Daoy (cell line): ENCODE measurements at regions not wholly inside any gene's neighbourhood (a gene's known extent, or its start where the extent isn't known, plus 50 kb on each side); places are given as distances from the start of the nearest gene placed in this dataset.

ENCODE experiments used
- DNase-seq: peaks from one replicate; pipeline ENCODE4 v3.0.0-alpha.2; 2015; ENCODE audit warnings: low read depth

DNA sequence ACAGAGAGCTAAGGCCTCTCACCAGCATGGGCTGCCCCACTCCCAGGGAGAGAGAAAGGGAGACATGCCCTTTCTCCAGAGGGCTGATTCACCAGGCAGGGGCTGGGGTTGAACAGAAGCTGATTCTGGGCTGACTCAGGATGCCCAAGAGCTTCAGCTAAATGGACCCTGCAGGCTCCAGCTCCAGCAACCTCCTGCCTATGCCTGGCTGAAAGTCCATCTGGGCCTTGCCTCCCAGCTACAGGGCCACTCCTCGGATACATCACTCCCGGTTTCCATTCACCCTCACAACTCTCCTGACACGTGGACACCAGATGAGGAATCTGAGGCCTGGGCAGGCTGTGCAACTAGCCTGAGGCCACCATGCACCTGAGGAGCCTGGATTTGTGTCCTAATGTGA, 215.5 kb downstream of the BUD13 start:
- DNase-seq, result peak; percentile 21

DNA sequence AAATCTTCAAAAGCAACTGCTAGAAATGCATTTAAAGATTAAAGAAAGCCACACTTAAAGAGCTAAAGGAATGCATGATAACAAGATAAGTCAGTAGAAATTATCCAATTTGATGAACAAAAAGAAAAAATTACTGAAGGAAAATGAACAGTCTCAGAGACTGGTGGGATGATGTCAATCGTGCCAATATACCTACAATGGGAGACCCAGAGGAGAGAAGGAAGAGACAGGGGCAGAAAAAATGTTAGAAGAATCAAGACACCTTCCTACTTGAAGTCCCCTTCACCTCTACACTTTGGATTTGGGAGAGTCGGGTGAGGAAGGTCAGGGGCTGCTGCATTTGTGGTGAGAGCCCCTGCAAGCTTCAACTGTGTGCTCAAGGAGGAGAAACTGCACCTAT, 216.3 kb downstream of the BUD13 start:
- DNase-seq, result no peak

DNA sequence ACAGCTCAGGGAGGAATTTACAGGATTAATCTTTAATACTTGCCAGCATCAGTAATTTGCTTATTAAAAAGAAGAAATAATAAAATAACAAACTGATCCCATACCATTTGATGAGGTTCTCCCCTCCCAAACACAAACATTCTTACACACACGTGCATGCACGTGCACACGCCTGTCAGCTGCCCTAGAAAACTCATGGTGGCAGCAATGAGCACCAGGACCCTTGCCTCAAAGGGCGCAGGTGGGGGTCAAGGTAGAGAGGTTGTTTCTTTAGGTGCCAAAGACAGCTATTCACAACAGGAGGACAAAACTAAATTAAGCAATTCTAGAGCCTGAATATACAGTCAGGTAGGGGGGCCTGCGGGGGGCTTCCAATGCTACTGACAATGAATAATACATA, 219.3 kb downstream of the BUD13 start:
- DNase-seq, result no peak

DNA sequence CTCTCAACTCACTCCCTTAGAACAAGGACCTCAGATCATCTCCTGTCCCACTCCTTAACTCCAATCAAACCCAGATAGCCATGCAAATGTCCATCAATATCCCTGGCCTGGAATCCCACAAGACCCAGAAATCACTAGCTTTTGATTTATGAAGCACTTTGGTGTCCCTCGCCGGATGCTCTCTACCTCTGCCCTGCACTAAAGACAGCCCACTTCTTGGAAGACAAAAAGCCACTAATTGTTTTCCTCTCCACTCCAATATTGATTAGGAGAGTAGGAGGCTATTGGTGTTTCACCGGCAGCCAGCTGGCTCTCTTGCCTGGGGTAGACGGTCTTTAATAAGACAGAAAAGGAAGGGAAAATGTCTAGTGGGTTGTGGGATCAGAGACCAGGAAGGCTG, 221.2 kb downstream of the BUD13 start:
- DNase-seq, result no peak

DNA sequence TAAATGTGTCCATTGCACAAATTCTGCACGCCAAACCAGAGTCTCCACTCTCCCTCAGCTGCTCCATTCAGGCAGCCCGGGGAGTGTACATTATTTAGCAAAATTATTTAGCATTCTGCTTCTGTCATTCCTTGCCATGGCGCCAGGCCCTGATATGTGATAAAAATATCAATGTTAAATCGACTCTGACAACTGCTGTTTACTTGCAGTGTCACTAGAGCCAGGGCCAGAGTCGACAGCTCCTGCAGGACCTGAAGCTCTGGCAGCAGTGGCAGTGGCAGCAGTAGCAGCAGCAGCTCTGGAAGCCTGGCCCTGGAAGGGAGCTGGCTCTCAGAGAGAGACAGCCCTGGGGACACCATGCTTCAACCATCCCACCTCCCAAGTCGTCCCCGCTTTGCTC, 224.5 kb downstream of the BUD13 start:
- no peak for DNase-seq

DNA sequence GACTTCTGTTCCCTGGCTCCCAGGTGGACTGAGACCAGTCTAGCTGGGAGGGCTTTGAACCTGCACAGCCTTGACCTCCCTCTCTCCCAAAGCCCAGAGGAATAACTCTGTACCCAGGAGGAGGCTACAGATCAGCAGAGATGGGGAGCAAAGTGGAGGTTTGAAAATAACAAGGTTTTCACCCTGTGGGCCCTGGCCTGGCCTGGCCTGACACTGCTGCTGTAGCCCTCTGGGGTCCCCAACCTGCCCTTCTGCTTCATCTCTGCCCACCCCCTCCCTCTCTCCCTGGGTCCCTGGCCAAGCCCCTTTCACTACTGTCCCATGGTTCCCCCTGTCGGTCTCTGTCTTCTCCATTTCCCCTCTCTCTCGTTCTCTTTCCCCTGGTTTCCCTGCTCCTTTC, 225.2 kb downstream of the BUD13 start:
- no peak for DNase-seq

DNA sequence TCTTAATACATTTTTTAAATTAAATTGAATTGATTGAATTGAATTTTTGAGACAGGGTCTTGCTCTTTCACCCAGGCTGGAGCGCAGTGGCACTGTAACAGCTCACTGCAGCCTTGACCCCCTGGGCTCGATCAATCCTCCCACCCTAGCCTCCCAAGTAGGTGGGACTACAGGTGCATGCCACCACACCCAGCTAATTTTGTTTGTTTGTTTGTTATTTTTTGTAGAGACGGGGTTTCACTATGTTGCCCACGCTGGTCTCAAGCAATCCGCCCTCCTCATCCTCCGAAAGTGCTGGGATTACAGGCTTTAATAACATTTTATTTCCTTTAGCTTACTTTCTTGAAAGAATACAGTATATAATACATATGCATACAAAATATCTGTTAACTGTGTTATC, 226.9 kb downstream of the BUD13 start:
- DNase-seq, result no peak

DNA sequence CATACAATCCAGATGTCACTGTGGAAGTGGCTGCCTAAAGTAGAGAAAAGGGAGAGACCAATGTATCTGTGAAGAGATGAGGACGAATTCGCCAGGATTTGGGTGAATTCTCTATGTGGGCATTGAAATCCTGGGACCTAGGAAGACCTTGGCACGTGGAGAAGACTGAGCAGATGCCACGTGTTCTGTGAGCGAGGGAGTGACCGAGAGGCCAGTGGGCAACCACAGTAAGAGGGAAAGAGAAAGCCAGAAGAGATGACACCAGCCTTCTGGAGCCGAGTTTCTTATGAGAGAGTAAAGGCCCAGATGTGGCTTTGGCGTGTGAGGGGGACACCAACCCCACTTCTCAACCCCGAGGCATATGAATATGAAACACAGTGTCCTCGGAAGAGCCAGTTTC, 228.1 kb downstream of the BUD13 start:
- no peak for DNase-seq

DNA sequence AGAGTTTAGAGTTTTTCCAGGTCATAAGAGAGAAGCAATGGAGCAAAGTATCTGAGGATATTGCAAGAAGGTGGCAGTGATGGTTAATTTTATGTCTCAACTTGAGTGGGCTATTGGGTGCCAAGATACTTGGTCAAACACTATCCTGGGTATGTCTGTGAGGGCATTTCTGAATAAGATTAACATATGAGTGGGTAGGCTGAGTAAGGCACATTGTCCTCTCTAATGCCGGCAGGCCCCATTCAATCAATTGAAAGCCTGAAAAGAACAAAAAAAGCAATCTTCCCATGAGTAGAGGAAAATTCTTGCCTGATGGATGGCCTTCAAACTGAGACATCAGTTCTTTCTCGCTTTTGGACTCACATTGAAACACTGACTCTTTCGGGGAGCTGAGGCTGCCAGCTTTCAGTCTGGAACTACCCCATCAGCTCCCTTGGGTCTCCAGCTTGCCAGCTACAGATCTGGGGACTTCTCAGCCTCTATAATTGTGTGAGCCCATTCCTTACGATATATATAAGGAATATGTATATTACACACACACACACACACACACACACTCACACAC, 228.8 kb downstream of the BUD13 start:
- no peak for DNase-seq

DNA sequence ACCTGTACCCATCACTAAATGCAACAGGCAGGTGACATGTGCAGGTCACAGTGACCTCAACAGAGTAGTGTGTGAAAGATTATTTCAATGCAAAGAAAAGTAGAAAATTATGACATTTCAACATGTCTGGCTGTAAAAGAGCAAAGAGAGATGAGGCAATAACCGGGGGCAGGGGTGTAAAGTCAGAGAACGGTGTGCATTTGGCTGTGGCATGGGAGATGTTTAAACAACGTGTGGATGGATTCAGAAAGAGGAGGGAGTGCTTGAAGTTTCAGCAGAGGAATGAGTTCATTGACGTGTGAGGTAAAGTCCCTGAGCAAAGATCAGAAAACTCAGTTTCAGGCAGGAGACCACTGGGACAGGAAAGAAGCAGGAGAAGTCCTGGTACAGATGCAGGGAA, 229.7 kb downstream of the BUD13 start:
- no peak for DNase-seq

DNA sequence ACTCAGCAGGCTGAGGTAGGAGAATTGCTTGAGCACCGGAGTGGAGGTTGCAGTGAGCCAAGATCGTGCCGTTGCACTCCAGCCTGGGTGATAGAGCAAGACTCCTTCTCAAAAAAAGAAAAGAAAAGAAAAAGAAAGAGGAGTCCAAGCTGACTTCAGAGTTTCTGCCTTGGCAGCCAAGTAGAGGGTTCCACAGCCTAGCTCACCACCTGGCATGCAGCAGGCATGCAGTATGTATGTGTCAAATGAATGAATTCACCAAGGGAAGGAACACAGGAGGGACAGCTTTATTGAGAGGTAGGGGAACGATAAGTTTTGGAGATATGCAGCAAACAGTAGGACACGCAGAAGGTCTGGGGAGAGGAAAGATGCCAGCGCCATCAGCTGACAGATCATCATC, 230.4 kb downstream of the BUD13 start:
- no peak for DNase-seq

DNA sequence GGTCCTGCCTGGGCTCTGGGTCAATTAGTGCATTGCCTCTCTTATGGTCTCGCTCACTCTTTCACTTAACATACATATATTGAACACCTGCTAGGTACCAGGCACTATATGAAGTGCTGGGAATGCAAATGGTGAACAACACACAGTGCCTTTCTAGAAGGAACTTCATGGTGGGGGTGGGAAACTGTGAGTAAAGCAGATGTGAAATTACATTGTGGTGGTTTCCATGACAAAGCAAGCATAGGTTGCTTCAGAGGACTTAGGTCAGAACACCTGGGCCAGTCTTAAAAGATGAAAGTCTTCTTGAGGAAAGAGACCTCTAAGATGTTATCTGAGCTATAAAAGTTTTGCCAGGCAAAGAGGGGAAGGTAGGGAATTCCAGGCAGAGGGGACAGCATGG, 231.3 kb downstream of the BUD13 start:
- no peak for DNase-seq

DNA sequence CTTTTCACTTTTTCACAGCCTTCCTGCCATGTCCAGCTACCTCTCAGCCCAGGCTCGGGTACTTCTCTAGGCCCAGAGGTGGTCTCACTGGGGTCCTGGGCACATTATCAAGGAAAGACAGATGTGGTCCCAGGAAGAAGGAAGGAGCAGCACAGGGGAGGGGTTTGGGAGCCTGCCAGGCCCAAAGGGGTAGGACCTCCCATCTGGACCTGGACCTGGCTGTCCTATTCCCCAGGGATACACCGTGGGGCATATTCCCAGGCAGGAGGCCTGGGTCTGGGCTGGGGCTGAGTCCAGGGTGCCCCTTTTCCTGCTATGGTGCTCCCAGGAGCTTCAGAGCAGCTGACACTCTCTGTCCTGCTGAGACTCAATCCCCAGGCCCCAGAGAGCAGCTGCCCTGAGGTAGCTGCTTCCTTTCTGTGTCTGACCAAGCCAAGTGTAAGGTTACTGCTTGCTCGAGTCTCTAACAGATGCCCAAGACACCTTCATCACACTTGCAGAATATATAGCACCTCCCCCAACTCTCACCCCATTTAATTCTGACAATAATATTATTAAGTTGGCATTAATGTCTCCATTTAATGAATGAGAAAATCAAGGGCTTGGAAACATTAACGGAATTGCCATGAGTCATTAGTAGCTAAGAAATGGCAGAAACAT, 232.0 kb downstream of the BUD13 start:
- no peak for DNase-seq

DNA sequence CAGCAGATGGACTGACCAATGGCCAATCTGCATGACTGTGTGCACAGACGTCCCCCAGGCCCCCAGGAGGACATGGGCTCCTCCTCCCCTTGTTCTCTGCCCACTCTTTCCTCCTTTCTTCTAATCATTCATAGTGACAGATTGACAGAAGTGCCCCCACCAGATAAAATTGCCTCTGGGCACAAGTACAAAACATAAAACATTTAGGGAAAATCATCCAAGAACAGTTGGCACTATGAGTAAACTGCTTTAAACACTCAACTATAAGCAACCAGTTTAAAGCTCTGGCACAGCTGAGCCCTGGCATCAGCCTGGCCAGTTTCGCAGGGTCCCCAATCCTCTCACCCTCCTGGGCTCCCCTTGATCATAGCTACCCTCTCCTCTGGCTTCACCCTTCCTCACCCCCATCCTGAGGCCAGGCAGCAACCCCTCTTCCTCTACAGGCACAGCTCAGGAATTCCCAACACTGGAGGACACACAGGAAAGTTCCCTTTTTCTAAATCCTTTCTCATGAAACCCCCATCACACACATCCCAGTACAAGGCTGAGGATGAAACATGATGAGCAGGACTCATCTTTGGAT, 232.9 kb downstream of the BUD13 start:
- DNase-seq, result no peak

DNA sequence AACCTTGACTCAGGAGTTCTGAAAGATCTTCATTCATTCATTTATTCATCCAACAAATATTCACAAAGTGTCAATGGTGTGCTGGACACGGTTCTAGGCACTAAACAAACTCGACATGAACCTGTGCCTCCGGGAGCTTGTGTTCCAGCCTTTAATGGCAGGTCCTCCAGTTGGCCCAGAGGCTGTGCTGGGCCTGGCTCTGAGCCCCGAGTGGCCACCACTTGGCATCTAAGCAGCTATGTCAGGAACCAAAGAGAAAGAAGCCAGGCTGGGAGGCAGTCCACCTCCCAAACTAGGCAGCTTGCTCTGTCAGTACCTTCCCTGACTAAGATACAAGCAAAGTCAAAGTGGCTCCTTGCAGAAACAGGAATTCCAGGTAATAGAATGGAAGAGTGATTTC, 233.6 kb downstream of the BUD13 start:
- DNase-seq, result no peak

DNA sequence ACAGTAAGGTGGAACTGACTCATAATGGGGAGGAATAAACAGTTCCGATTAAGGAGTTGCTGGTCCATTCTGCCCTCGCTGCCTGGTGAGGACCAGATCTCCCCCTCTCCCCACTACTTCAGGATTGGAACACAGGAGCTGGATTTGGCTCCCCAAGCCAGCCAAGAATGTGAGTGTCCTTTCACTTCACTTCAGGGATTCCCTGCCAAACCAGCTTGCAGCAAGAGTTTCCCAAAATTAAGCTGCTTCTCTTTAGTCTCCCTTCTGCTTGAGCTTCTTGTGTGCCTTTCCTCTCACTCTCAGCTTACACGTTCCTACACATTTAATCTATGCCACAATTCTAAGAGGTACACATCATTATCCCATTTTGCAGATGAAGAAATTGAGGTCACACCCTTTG, 234.1 kb downstream of the BUD13 start:
- DNase-seq, result no peak

DNA sequence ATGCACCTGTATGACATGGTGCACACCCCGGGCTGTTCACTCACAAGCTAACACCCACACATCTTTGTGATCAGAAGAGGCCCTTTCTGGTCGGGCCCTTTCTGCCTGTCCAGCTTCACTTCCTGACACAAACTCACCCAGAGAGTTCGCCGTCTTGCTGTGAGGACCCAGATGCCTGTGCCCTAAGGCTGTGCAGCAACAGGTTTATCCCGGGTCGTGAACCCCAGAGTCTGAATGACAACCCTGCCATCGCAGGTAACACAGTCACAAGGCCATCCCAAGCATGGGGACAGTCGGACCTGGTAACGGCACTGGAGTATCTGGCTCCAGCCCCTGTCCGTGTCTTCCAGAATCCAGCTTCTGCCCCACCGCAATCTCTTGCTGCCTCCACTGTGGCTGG, 235.1 kb downstream of the BUD13 start:
- no peak for DNase-seq

DNA sequence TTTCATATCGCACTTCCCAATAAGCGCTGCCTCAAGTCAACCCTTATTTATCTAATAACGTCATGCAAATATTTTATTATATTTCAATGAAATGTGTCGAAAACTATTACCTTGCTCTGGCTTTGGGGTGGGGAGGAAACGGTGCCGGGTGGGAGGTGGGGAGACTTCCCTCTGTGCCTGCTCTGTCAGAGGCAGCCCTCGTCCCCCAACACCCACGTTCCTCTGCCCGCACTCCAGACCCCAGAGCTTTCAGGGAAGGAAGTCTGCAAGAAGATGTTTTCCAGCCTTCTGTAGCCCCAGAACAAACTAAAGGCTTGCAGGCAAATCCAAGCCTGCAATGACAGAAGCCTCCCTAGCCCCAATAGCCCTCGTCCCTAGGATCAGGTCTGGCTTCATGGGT, 235.7 kb downstream of the BUD13 start:
- DNase-seq, result no peak

DNA sequence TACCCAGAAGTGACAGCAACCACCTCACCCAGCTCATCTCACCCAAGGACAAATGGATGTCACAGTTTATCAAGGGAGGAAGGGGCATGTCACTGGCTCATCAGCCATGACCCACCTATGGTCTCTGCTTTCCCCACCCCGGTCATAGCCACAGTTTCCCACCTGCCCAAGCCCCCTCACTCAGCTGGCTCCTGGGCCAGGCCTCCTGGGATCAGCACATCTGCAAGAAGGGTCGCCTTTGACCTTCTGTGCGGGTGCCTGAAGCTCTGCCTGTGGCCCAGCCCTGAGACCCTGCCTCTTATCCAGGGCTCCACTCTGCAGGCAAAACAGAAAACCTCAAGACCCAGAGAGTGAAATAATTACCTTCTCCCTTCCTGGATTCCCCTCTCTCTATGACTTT, 236.4 kb downstream of the BUD13 start:
- DNase-seq, result no peak

DNA sequence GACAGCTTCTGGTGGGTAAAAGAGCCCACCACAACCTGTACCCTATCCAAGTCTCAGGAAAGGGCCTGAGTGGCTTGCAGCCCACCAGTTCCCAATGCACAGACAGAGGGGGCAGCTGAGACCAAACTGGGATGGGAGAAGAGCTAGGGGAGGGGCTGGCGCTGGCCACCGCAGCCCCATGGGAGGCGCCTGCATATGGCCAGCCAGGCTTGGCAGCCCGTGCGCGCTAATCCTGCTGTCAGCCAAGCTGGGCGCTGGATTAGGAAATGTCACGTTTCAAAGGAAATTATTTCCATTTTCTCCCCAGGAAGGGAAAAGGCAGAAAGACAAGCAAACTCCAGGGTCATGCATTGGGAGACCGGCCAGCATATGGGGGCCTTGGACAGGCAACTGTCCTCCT, 236.8 kb downstream of the BUD13 start:
- DNase-seq, result no peak

DNA sequence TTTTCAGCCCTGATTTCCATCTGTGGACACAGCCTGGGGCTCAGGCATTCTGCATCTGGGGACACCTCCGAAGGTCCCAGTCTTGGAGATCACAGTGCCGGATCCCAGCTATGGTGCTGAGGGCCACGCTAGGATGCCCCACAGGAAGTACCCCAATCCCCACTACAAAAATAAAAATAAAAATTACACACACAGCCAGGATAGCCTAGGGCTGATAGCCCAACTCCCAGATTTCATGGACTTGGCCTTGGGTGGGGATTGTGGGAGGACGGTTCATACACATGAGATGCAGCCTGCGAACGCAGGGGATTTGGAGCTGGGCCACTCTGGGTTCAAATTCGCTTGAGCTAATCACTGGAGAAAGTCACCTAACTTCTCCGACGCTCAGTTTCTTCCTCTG, 237.7 kb downstream of the BUD13 start:
- no peak for DNase-seq

DNA sequence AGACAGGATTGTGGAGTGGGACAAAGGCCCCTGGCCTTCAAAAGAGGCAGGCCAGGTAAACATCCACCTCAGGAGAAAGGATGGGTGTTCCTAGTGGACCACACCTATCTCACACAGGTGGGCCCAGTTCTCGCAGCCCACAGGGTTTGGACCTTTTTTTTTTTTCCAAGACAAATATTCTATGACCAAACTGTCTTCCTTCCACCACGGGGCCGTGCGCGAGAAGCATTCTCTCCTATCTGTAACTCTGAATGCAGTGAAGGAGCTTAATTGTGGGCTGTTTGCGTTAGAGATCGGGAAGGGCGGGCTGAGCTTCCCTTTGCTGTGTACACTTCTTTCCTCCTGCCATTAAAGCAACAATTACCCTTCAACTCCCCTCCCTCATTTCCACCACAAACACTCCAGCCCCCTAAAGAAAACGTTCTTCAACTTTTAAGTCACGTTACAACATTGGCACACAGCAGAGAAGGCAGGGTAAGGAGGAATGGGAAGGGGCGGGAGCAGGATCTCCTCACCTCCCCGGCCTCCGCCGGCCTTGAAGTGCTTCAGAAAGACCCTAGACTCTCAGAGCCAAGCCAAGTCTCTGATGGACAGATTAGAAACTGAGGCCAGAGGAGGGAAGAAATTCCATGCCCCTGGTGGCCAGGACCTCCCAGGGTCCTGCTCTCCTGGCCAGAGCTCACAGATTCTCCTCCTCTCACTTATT, 238.4 kb downstream of the BUD13 start:
- no peak for DNase-seq

DNA sequence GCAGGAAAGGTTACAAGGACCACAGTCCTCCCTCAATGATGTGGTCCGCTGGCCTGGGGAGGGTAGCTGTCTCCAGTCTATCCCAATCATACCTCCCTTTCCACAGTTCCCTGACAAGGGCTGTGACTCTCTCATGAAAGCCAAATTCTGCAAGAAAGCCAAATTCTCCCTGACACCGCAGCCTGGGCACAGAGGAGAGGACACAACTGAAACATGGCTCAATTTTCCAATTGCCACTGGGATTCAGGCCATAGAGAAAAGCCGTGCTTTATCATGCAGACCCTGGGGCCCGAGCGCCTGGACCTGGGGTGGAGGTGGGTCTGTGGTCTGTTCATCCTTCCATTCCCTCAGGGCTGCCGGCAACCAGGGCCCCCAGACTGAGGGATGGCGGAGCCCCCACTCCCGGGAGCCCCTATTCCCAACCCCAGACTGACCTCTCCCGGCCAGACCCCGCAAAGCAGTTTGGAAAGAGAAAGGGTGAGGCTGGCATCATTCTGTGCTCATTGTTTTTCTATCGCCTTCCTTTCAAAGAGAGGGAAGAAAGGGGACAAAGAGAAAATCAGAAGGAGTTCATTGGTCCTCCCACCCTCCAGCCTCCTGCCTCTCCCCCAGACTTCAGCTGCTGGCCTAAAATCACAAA, 239.5 kb downstream of the BUD13 start:
- DNase-seq, result no peak
